Peyer's patch (tissue), 4 donors: ENCODE measurements at regions not wholly inside any gene's neighbourhood (a gene's known extent, or its start where the extent isn't known, plus 50 kb on each side); places are given as distances from the start of the nearest gene placed in this dataset.

ENCODE experiments used
- DNase-seq, 3 donors: peaks; one replicate each; pipeline ENCODE4 v3.0.0-alpha.2; 2017 to 2019
- H3K27ac ChIP-seq, 4 donors: fragments of 200-600 bp; sonication (generic); one replicate each; pipeline ENCODE4 v1.5.1; 2016 to 2019
- H3K27me3 ChIP-seq, 2 donors: fragments of 200-600 bp; sonication (generic); one replicate each; pipeline ENCODE4 v1.5.1; 2019
- H3K36me3 ChIP-seq, 3 donors: fragments of 200-600 bp; sonication (generic); one replicate each; pipeline ENCODE4 v1.5.1; 2016 to 2019
- H3K4me1 ChIP-seq, 4 donors: fragments of 200-600 bp; sonication (generic); one replicate each; pipeline ENCODE4 v1.5.1; 2016 to 2019
- H3K4me3 ChIP-seq, 4 donors: fragments of 200-600 bp; sonication (generic); 1 replicate in 3 of 4; 2 replicates in 1 of 4; pipeline ENCODE4 v1.5.1; 2016 to 2019; ENCODE audit warnings: mild to moderate bottlenecking in 1 of 4
- H3K9me3 ChIP-seq, 4 donors: fragments of 200-600 bp; sonication (generic); one replicate each; pipeline ENCODE4 v1.5.1; 2016 to 2019; ENCODE audit warnings: mild to moderate bottlenecking in 1 of 4
- CTCF ChIP-seq, 6 experiments: fragments of 450-650 bp in 4 of 6; fragments of 200-600 bp in 2 of 6; sonication (generic) in 1 of 6; IDR thresholded peaks; one replicate each; pipeline ENCODE4 v1.5.1; 2017 to 2019; ENCODE audit warnings: antibody characterized with exemption in 6 of 6, mild to moderate bottlenecking in 3 of 6, moderate library complexity in 1 of 6
- POLR2A ChIP-seq, 2 donors: fragments of 450-650 bp; IDR thresholded peaks; one replicate each; pipeline ENCODE4 v1.5.1; 2017; ENCODE audit warnings: antibody characterized with exemption in 2 of 2, mild to moderate bottlenecking in 2 of 2, moderate library complexity in 2 of 2

GRCh38 chr2:16252891-16253290, 312.5 kb downstream of the MYCN start:
- no peaks in the 10 kb centered on the region for H3K9me3 ChIP-seq
- TF ChIP-seq CTCF (IDR thresholded peaks at IDR 0.05) (no peak), POLR2A (IDR thresholded peaks at IDR 0.05) (no peak)
- no peak for DNase-seq
- H3K27me3 ChIP-seq, result no peaks in the 10 kb centered on the region
- H3K4me1 ChIP-seq, result no peaks in the 10 kb centered on the region
- no peak overlapping the region for H3K27ac ChIP-seq
- no peaks in the 10 kb centered on the region for H3K36me3 ChIP-seq
- no peak overlapping the region for H3K4me3 ChIP-seq

- Histone ChIP-seq H3K36me3 (no peaks in the 10 kb centered on the region), H3K27ac (no peak overlapping the region), H3K4me3 (no peak overlapping the region), H3K27me3 (no peaks in the 10 kb centered on the region), H3K9me3 (no peaks in the 10 kb centered on the region), H3K4me1 (no peaks in the 10 kb centered on the region)
- DNase-seq, result no peak
- TF ChIP-seq CTCF (IDR thresholded peaks at IDR 0.05), result no peak
- TF ChIP-seq POLR2A (IDR thresholded peaks at IDR 0.05), result no peak
Measured at GRCh38 chr2:16252251-16252650, 311.9 kb downstream of the MYCN start.

GRCh38 chr2:16251511-16252225, 311.3 kb downstream of the MYCN start:
- no peak for TF ChIP-seq POLR2A (IDR thresholded peaks at IDR 0.05)
- TF ChIP-seq CTCF (IDR thresholded peaks at IDR 0.05), result no peak
- Histone ChIP-seq H3K27me3 (no peaks in the 10 kb centered on the region), H3K36me3 (no peaks in the 10 kb centered on the region), H3K4me3 (no peak overlapping the region), H3K9me3 (no peaks in the 10 kb centered on the region), H3K27ac (no peak overlapping the region), H3K4me1 (no peaks in the 10 kb centered on the region)
- DNase-seq, result no peak

DNA sequence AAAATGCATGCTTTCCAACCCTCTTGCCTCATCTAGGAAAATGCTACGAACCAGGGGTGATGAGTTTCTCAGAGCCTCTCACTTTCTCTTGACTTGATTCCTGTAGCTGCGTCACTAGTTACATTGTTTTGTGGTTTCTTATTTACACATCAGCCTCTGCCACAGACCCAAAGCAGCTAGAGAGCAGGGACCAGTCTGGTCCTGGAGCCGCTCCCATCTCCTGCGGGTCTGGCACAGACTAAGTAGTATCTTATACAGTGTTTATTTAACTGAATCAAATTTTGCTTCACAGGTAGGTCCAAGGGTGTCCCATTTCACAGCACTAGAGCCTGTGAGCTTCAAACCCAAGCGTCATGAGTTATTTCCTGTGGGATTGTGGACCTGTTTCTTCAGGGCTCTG, 310.5 kb downstream of the MYCN start:
- no peak for TF ChIP-seq CTCF (IDR thresholded peaks at IDR 0.05)
- TF ChIP-seq POLR2A (IDR thresholded peaks at IDR 0.05), result no peak
- no peak overlapping the region for H3K27ac ChIP-seq
- H3K9me3 ChIP-seq, result no peaks in the 10 kb centered on the region
- H3K27me3 ChIP-seq, result no peaks in the 10 kb centered on the region
- no peaks in the 10 kb centered on the region for H3K4me1 ChIP-seq
- H3K36me3 ChIP-seq, result no peaks in the 10 kb centered on the region
- no peak for DNase-seq
- H3K4me3 ChIP-seq, result no peak overlapping the region

GRCh38 chr2:16250466-16250865, 310.1 kb downstream of the MYCN start:
- Histone ChIP-seq H3K36me3 (no peaks in the 10 kb centered on the region), H3K9me3 (no peaks in the 10 kb centered on the region)
- no peak for DNase-seq

More at GRCh38 chr2:16250466-16250865, 310.1 kb downstream of the MYCN start:
- TF ChIP-seq CTCF (IDR thresholded peaks at IDR 0.05), result no peak
- TF ChIP-seq POLR2A (IDR thresholded peaks at IDR 0.05), result no peak
- Histone ChIP-seq H3K27me3 (no peaks in the 10 kb centered on the region), H3K27ac (no peak overlapping the region), H3K4me3 (no peak overlapping the region), H3K4me1 (no peaks in the 10 kb centered on the region)
